ENCODE measurements at regions not wholly inside any gene's neighbourhood (a gene's known extent, or its start where the extent isn't known, plus 50 kb on each side); places are given as distances from the start of the nearest gene placed in this dataset.

GRCh38 chr13:85462792-85463425 lies 336.3 kb downstream of the SLITRK6 start:
- Histone ChIP-seq H3K36me3 (no peaks in the 10 kb centered on the region), H3K4me3 (no peak overlapping the region), H3K9ac (ENCODE audit: low read depth in 2 of 2, low read length in 2 of 2) (no peak overlapping the region), H3K27me3 (no peaks in the 10 kb centered on the region), H3K4me1 (no peaks in the 10 kb centered on the region), H3K9me3 (no peaks in the 10 kb centered on the region), H3K27ac (no peak overlapping the region)
- intact Hi-C loops (cut with DNase I), result no loop called here
- no peak for TF ChIP-seq CTCF (IDR thresholded peaks at IDR 0.05)
- no peak for DNase-seq

- Histone ChIP-seq H3K4me3 (no peak overlapping the region), H3K27me3 (no peaks in the 10 kb centered on the region), H3K9ac (ENCODE audit: low read depth in 2 of 2, low read length in 2 of 2) (no peak overlapping the region), H3K9me3 (no peaks in the 10 kb centered on the region), H3K36me3 (no peaks in the 10 kb centered on the region), H3K27ac (no peak overlapping the region), H3K4me1 (no peaks in the 10 kb centered on the region)
- no peak for DNase-seq
- intact Hi-C loops (cut with DNase I), result no loop called here
- no peak for TF ChIP-seq CTCF (IDR thresholded peaks at IDR 0.05)
Measured at GRCh38 chr13:85461621-85462020, 337.6 kb downstream of the SLITRK6 start.

GRCh38 chr13:85445534-85445933 lies 353.7 kb downstream of the SLITRK6 start:
- Histone ChIP-seq H3K9me3 (no peaks in the 10 kb centered on the region), H3K36me3 (no peaks in the 10 kb centered on the region), H3K27ac (no peak overlapping the region), H3K4me3 (no peak overlapping the region), H3K4me1 (no peaks in the 10 kb centered on the region), H3K9ac (ENCODE audit: low read depth in 2 of 2, low read length in 2 of 2) (no peak overlapping the region), H3K27me3 (no peaks in the 10 kb centered on the region)
- no peak for DNase-seq
- no peak for TF ChIP-seq CTCF (IDR thresholded peaks at IDR 0.05)
- intact Hi-C loops (cut with DNase I), result no loop called here

GRCh38 chr13:85441975-85442374 lies 357.2 kb downstream of the SLITRK6 start:
- no peak for DNase-seq
- no peaks in the 10 kb centered on the region for H3K9me3 ChIP-seq
- no peaks in the 10 kb centered on the region for H3K36me3 ChIP-seq
- H3K4me1 ChIP-seq, result no peaks in the 10 kb centered on the region
- no peak overlapping the region for H3K27ac ChIP-seq
- H3K4me3 ChIP-seq, result no peak overlapping the region
- no peak for TF ChIP-seq CTCF (IDR thresholded peaks at IDR 0.05)
- intact Hi-C loops (cut with DNase I), result no loop called here
- no peaks in the 10 kb centered on the region for H3K27me3 ChIP-seq
- H3K9ac ChIP-seq (ENCODE audit: low read depth in 2 of 2, low read length in 2 of 2), result no peak overlapping the region

GRCh38 chr13:85441364-85441763 lies 357.9 kb downstream of the SLITRK6 start:
- Histone ChIP-seq H3K36me3 (no peaks in the 10 kb centered on the region), H3K9me3 (no peaks in the 10 kb centered on the region), H3K4me1 (no peaks in the 10 kb centered on the region), H3K4me3 (no peak overlapping the region), H3K27me3 (no peaks in the 10 kb centered on the region), H3K27ac (no peak overlapping the region), H3K9ac (ENCODE audit: low read depth in 2 of 2, low read length in 2 of 2) (no peak overlapping the region)
- intact Hi-C loops (cut with DNase I), result no loop called here
- DNase-seq, result no peak
- TF ChIP-seq CTCF (IDR thresholded peaks at IDR 0.05), result no peak
